Activated B cell treated with CpG ODN at 0.5 μM for 24 hours (primary cell): ENCODE measurements at regions not wholly inside any gene's neighbourhood (a gene's known extent, or its start where the extent isn't known, plus 50 kb on each side); places are given as distances from the start of the nearest gene placed in this dataset.

ENCODE experiments used
- ATAC-seq: fragments of 200-7000 bp; cut with Tn5 transposase; one replicate; pipeline ENCODE4 v1.10.0; 2021; ENCODE audit warnings: low read depth, mild to moderate bottlenecking, moderate library complexity
- CTCF ChIA-PET: fragments of 350-600 bp; sonication (Branson Sonifier 250); formaldehyde crosslinking; loops from one replicate; lab custom pipeline; 2021; ENCODE audit warnings: antibody characterized with exemption; lab: Charles Lee
- POLR2A ChIA-PET: fragments of 350-600 bp; sonication (Branson Sonifier 250); formaldehyde crosslinking; loops from one replicate; lab custom pipeline; 2021; ENCODE audit warnings: antibody characterized with exemption; lab: Charles Lee
- DNase-seq: peaks from one replicate; pipeline ENCODE4 v3.0.0; 2022
- H3K27ac Mint-ChIP-seq: one replicate; pipeline ENCODE4 v1.8.0; 2020; ENCODE audit warnings: mixed read lengths
- H3K27me3 Mint-ChIP-seq: one replicate; pipeline ENCODE4 v1.8.0; 2021; ENCODE audit warnings: mixed read lengths
- H3K36me3 Mint-ChIP-seq: one replicate; pipeline ENCODE4 v1.8.0; 2021; ENCODE audit warnings: low read depth, mixed read lengths
- H3K4me1 Mint-ChIP-seq: one replicate; pipeline ENCODE4 v1.8.0; 2021; ENCODE audit warnings: mixed read lengths
- H3K4me3 Mint-ChIP-seq: one replicate; pipeline ENCODE4 v1.8.0; 2020; ENCODE audit warnings: mild to moderate bottlenecking, mixed read lengths
- H3K9me3 Mint-ChIP-seq: one replicate; pipeline ENCODE4 v1.8.0; 2020; ENCODE audit warnings: mixed read lengths
- CTCF ChIP-seq: fragments of 200-600 bp; IDR thresholded peaks from one replicate; pipeline ENCODE4 v1.8.0; 2022; ENCODE audit warnings: antibody characterized with exemption, mild to moderate bottlenecking
- intact Hi-C: fragments of 100-400 bp; cut with micrococcal nuclease; formaldehyde crosslinking; loops from one replicate; pipeline ENCODE4 v1.15.1; 2024

DNA sequence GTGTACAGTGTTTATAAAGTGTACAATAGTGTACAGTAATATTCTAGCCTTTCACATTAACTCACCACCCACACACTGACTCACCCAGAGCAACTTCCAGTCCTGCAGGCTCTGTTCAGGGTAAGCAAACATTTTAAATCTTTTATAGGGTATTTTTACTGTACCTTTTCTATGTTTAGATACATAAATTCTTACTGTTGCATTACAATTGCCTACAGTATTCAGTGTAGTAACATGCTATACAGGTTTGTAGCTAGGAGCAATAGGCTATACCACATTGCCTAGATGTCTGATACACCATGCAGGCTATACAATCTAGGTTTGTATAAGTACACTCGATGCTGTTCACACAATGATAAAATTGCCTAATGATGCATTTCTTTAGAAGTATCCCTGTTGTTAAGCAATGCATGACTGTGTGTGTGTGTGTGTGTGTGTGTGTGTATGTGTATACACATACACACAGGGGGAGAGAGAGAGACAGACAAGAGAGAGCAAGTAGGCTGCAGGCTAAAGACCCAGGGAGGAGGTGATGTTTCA lies 72.5 kb upstream of the PRR23C start:
- H3K9me3 Mint-ChIP-seq = no peaks in the 10 kb centered on the region
- TF ChIP-seq CTCF = no peak
- POLR2A ChIA-PET = no interaction called here
- no peaks in the 10 kb centered on the region for H3K4me1 Mint-ChIP-seq
- no peak for DNase-seq
- CTCF ChIA-PET = no interaction called here
- intact Hi-C loops = no loop called here
- no peak overlapping the region for H3K27ac Mint-ChIP-seq
- H3K36me3 Mint-ChIP-seq = no peaks in the 10 kb centered on the region
- peaks cover 3% of the 10 kb centered on the region for H3K27me3 Mint-ChIP-seq
- ATAC-seq = no peak
- H3K4me3 Mint-ChIP-seq = no peak overlapping the region

- H3K4me3 Mint-ChIP-seq = no peak overlapping the region
- intact Hi-C loops = no loop called here
- H3K4me1 Mint-ChIP-seq = no peaks in the 10 kb centered on the region
- TF ChIP-seq CTCF = no peak
- CTCF ChIA-PET = no interaction called here
- H3K27ac Mint-ChIP-seq = no peak overlapping the region
- no peaks in the 10 kb centered on the region for H3K9me3 Mint-ChIP-seq
- H3K27me3 Mint-ChIP-seq = peaks cover 3% of the 10 kb centered on the region
- DNase-seq (no peak), ATAC-seq (no peak)
- H3K36me3 Mint-ChIP-seq = no peaks in the 10 kb centered on the region
- POLR2A ChIA-PET = no interaction called here
These were observed 73.4 kb upstream of the PRR23C start for GRCh38 chr3:139117883-139118760.

- DNase-seq = no peak
- no peaks in the 10 kb centered on the region for H3K9me3 Mint-ChIP-seq
- intact Hi-C loops = no loop called here
- H3K4me1 Mint-ChIP-seq = no peaks in the 10 kb centered on the region
- ChIA-PET CTCF (no interaction called here), POLR2A (no interaction called here)
- no peak overlapping the region for H3K27ac Mint-ChIP-seq
- no peaks in the 10 kb centered on the region for H3K27me3 Mint-ChIP-seq
- H3K4me3 Mint-ChIP-seq = no peak overlapping the region
- H3K36me3 Mint-ChIP-seq = no peaks in the 10 kb centered on the region
- TF ChIP-seq CTCF = no peak
- ATAC-seq = no peak
These were observed 74.1 kb upstream of the PRR23C start for GRCh38 chr3:139118835-139119234.

DNA sequence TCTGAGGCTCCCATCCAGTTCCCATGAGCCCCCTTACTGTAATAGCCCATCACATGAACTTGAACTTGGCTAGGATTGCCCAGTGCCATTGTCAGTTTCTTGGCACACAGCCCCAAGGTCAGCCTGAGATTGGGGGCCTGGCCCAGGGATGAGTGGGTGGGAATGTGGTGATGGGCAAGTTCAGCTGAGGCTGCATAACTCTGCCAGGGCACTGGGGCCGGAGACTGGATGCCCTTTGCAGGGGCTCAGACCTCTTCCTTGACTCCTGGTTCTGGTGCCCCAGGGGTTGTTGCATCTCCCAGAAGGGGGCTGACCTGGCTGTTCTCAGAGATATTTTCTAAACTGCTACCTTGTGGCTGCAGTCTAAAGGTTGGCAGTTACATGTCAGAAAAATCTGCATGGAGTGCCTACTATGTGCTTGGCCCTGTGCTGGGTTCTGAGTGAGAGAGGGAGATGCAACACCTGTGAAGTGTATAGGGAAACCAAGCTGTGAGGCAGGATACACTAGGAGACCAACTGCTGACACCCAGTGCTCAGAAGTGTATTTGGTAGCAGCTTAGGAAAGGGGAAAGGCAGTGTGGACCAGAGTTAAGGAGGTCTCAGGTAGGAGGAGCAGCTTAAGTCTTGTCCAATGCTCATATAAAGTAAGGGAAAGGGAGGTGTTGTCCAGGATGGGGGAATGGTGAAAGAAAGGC lies 74.8 kb upstream of the PRR23C start:
- no peak overlapping the region for H3K4me3 Mint-ChIP-seq
- no peaks in the 10 kb centered on the region for H3K4me1 Mint-ChIP-seq
- no peaks in the 10 kb centered on the region for H3K27me3 Mint-ChIP-seq
- TF ChIP-seq CTCF = no peak
- no peak overlapping the region for H3K27ac Mint-ChIP-seq
- intact Hi-C loops = no loop called here
- ChIA-PET CTCF (interaction anchor here (1.2 kb wide), 1 partner anchor 7 kb away, joined by 3 read pairs; no protein-coding TSS in a partner anchor), POLR2A (no interaction called here)
- no peaks in the 10 kb centered on the region for H3K36me3 Mint-ChIP-seq
- ATAC-seq = no peak
- no peak for DNase-seq
- no peaks in the 10 kb centered on the region for H3K9me3 Mint-ChIP-seq
